ENCODE measurements at regions not wholly inside any gene's neighbourhood (a gene's known extent, or its start where the extent isn't known, plus 50 kb on each side); places are given as distances from the start of the nearest gene placed in this dataset.

- TF ChIP-seq, protein P1, sequence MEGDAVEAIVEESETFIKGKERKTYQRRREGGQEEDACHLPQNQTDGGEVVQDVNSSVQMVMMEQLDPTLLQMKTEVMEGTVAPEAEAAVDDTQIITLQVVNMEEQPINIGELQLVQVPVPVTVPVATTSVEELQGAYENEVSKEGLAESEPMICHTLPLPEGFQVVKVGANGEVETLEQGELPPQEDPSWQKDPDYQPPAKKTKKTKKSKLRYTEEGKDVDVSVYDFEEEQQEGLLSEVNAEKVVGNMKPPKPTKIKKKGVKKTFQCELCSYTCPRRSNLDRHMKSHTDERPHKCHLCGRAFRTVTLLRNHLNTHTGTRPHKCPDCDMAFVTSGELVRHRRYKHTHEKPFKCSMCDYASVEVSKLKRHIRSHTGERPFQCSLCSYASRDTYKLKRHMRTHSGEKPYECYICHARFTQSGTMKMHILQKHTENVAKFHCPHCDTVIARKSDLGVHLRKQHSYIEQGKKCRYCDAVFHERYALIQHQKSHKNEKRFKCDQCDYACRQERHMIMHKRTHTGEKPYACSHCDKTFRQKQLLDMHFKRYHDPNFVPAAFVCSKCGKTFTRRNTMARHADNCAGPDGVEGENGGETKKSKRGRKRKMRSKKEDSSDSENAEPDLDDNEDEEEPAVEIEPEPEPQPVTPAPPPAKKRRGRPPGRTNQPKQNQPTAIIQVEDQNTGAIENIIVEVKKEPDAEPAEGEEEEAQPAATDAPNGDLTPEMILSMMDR (IDR thresholded peaks at IDR 0.05), result no peak
- no peak for TF ChIP-seq ZFX (IDR thresholded peaks at IDR 0.05; ENCODE audit: borderline replicate concordance)
- no peak overlapping the region for H3K27ac ChIP-seq
Measured at GRCh38 chr13:111485491-111486250, 165.2 kb downstream of the TEX29 start.

DNA sequence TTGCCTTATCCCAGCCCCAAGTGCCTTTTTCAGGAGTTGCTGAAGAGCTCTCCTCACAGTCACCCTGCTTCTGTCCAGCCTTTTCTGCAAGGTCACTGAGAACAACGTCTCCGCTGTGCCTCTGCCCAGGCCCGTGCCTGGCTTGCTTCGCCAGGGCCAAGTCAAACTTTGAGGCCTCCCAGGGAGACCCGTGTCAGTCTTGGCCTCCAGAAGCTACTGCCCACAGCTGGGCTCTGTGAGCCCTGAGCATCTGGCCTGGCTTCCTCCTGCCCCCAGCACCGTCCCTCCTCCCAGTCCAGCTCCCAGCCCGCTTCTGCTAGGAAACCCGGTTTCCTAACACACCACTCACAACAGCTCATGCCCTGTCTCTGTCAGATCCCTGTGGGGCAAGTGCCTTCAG is 165.9 kb downstream of the TEX29 start:
- TF ChIP-seq, protein P1 (IDR thresholded peaks at IDR 0.05), result no peak
- no peak for TF ChIP-seq ZFX (IDR thresholded peaks at IDR 0.05; ENCODE audit: borderline replicate concordance)

DNA sequence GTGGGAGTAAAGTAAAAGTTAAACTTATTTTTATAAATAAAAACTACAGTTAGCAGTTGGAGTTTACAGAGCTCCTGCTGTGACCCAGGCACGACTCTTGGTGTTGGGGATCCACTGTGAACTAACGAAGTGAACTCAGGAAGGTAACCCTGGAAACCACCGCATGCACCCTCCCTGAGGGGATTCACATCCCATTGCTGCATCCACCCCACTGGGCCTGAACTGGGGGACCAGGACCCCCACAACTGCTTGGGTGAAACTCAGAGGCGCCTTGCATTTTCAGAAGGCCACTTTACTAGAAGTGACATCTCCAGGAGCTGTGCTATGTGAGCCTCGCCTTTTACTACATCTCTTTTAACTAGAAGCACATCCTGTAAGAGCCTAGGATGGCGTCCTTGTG is 166.4 kb downstream of the TEX29 start:
- H3K27ac ChIP-seq, result no peak overlapping the region
- TF ChIP-seq ZFX (IDR thresholded peaks at IDR 0.05; ENCODE audit: borderline replicate concordance), result no peak
- TF ChIP-seq, protein P1 (IDR thresholded peaks at IDR 0.05), result no peak

More for the DNA sequence above, 165.9 kb downstream of the TEX29 start:
- no peak overlapping the region for H3K27ac ChIP-seq

DNA sequence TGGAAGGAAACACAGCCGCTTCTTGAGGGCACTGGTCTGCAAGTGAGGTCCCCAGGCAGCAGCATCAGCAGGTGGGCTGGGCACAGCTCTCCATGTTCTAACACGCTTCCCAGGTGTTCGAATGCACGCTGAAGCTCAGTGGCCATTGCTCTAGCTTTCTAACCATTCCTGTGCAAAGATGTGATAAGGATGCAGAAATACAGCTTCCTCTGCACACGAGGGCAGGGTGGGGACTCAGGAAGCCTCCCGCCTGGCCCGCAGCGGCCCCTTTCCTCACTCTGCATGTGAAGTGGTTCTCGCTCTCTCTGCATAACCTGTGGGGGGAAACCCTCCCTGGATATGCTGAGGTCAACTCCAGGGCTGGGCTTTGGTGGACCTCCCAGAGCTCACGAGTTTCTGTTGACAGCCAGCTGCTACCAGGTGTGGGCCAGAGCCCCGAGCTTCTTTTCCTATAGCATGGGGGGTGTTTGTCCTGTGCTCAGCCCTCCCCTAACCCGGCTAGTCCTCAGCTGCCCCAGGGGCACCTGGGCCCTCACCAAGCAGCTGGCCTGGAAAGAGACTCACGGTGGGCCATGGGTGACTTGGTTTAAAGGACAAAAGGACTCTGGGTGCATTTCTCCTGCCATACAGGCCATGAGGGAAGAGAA is 168.2 kb downstream of the TEX29 start:
- TF ChIP-seq, protein P1 (IDR thresholded peaks at IDR 0.05), result no peak
- no peak for TF ChIP-seq ZFX (IDR thresholded peaks at IDR 0.05; ENCODE audit: borderline replicate concordance)
- no peak overlapping the region for H3K27ac ChIP-seq

DNA sequence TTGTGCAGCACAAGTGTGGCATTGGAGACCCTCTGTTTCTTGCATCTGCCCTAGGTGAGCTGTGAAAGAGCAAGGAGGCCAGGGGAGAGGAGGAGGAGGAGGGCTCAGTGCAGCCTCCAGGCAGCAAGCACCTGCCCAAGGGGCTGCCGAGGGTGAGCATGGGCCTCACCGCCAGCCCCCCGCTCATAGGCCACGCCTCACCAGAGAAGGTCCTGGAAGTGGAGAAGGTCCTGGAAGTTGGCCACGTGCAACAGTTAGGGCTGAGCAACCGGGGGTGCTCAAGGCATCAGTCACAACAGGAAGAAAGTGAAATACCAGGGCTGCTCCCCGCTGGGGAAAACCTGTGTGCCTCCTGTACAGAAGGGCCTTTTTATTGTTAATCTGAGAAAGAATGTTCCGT is 168.9 kb downstream of the TEX29 start:
- H3K27ac ChIP-seq, result no peak overlapping the region
- TF ChIP-seq, protein P1 (IDR thresholded peaks at IDR 0.05), result no peak
- no peak for TF ChIP-seq ZFX (IDR thresholded peaks at IDR 0.05; ENCODE audit: borderline replicate concordance)

DNA sequence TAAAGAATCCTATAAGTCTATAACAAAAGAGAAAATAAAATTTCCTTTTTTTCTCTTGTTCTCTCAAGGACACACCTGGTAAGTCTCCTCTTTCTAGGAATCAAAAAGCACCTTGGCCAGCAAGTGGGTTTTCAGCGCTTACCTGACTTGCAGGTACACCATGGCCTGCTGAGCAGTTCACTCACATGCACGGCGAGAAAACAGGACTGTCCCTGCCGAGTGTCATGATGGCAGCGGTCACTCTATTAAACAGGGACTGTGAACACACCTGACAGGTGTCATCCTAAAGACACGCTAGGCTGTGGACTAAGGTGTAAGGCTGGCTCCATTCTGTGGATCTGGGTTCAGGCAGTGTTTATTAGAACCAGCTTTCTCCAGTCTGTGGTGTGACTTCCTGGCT is 170.2 kb downstream of the TEX29 start:
- H3K27ac ChIP-seq, result no peak overlapping the region
- no peak for TF ChIP-seq ZFX (IDR thresholded peaks at IDR 0.05; ENCODE audit: borderline replicate concordance)
- TF ChIP-seq, protein P1 (IDR thresholded peaks at IDR 0.05), result no peak

DNA sequence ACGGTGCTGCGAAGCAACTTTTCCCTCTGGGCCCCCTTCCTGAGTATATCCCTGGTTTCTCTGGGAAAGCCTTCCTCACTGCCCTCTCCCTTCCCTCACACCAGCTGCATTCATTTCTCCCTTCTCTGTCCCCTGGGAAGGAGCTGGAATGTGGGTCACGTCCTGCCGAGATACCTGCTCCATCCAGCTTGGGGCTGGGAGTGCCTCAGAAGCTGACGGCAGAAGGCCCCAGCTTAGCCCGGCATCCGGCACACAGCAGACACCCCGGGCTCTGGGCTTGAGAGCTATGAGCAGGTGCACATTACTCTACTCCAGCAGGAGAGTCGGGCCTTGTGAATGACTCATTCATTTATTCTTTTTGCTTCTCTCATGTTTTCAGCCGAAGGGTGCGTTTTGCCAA is 170.6 kb downstream of the TEX29 start:
- H3K27ac ChIP-seq, result no peak overlapping the region
- TF ChIP-seq, protein P1 (IDR thresholded peaks at IDR 0.05), result no peak
- no peak for TF ChIP-seq ZFX (IDR thresholded peaks at IDR 0.05; ENCODE audit: borderline replicate concordance)
